ENCODE measurements at regions not wholly inside any gene's neighbourhood (a gene's known extent, or its start where the extent isn't known, plus 50 kb on each side); places are given as distances from the start of the nearest gene placed in this dataset.

- Histone ChIP-seq H3K27me3 (ENCODE audit: insufficient read depth in 3 of 3, low read length in 2 of 3) (no peaks in the 10 kb centered on the region), H3K4me3 (no peak overlapping the region), H3K27ac (no peak overlapping the region), H3K9me3 (no peaks in the 10 kb centered on the region), H3K4me1 (peaks cover 6% of the 10 kb centered on the region), H3K36me3 (ENCODE audit: insufficient read depth in 1 of 2, low read depth in 1 of 2) (no peaks in the 10 kb centered on the region)
- ATAC-seq (no peak), DNase-seq (no peak)
- intact Hi-C loops (cut with DNase I) = no loop called here
- TF ChIP-seq CTCF (IDR thresholded peaks at IDR 0.05) = no peak
- 32 to 34% (median 33%) methylated on average over 2 of the region's 2 CpGs for WGBS, 3 donors
These were observed 159.4 kb upstream of the DPT start for GRCh38 chr1:168888418-168888817.

GRCh38 chr1:168892931-168893330 lies 163.9 kb upstream of the DPT start:
- TF ChIP-seq CTCF (IDR thresholded peaks at IDR 0.05) = no peak
- WGBS, 3 donors = 26 to 31% (median 29%) methylated on average over 3 of the region's 3 CpGs
- peaks cover 12% of the 10 kb centered on the region for H3K4me1 ChIP-seq
- DNase-seq (no peak), ATAC-seq (peak; percentile 69 to 80 (median 73))
- peak overlapping the region; percentile 84 for H3K27ac ChIP-seq
- no peaks in the 10 kb centered on the region for H3K9me3 ChIP-seq
- H3K27me3 ChIP-seq (ENCODE audit: insufficient read depth in 3 of 3, low read length in 2 of 3) = no peaks in the 10 kb centered on the region
- no peaks in the 10 kb centered on the region for H3K36me3 ChIP-seq (ENCODE audit: insufficient read depth in 1 of 2, low read depth in 1 of 2)
- H3K4me3 ChIP-seq = peak overlapping the region; percentile 37
- intact Hi-C loops (cut with DNase I) = loop anchor here (5.0 to 10.0 kb wide), 3 partner anchors 166 to 256 kb away; partner anchors contain the start of genes ATP1B1 (in 1 of the 2) and DPT (in 1 of the 2)

- Histone ChIP-seq H3K27ac (peak overlapping the region; percentile 84), H3K9me3 (no peaks in the 10 kb centered on the region), H3K4me3 (peak overlapping the region; percentile 37), H3K27me3 (ENCODE audit: insufficient read depth in 3 of 3, low read length in 2 of 3) (no peaks in the 10 kb centered on the region), H3K4me1 (peaks cover 12% of the 10 kb centered on the region), H3K36me3 (ENCODE audit: insufficient read depth in 1 of 2, low read depth in 1 of 2) (no peaks in the 10 kb centered on the region)
- TF ChIP-seq CTCF (IDR thresholded peaks at IDR 0.05) = no peak
- WGBS, 3 donors = 26 to 34% (median 29%) methylated on average over 3 of the region's 3 CpGs
- ATAC-seq = peak; percentile 96 to 98 (median 97)
- peak; percentile 60 to 84 for DNase-seq
- intact Hi-C loops (cut with DNase I) = loop anchor here (5.0 to 10.0 kb wide), 3 partner anchors 166 to 256 kb away; partner anchors contain the start of genes ATP1B1 (in 1 of the 2) and DPT (in 1 of the 2)
These were observed 164.4 kb upstream of the DPT start for GRCh38 chr1:168893359-168893801.

GRCh38 chr1:168894397-168894903 lies 165.4 kb upstream of the DPT start:
- H3K9me3 ChIP-seq = no peaks in the 10 kb centered on the region
- H3K36me3 ChIP-seq (ENCODE audit: insufficient read depth in 1 of 2, low read depth in 1 of 2) = no peaks in the 10 kb centered on the region
- no peak overlapping the region for H3K4me3 ChIP-seq
- intact Hi-C loops (cut with DNase I) = loop anchor here (5.0 to 10.0 kb wide), 3 partner anchors 167 to 257 kb away; partner anchors contain the start of genes ATP1B1 (in 1 of the 2) and DPT (in 1 of the 2)
- WGBS, 3 donors = 59 to 63% (median 62%) methylated on average over 4 of the region's 4 CpGs
- no peak for TF ChIP-seq CTCF (IDR thresholded peaks at IDR 0.05)
- H3K4me1 ChIP-seq = peaks cover 12% of the 10 kb centered on the region
- ATAC-seq (no peak), DNase-seq (no peak)
- no peaks in the 10 kb centered on the region for H3K27me3 ChIP-seq (ENCODE audit: insufficient read depth in 3 of 3, low read length in 2 of 3)
- H3K27ac ChIP-seq = no peak overlapping the region
